Type B pancreatic cell (in vitro differentiated cells): ENCODE measurements at regions not wholly inside any gene's neighbourhood (a gene's known extent, or its start where the extent isn't known, plus 50 kb on each side); places are given as distances from the start of the nearest gene placed in this dataset.
A peak's percentile ranks its signal among the peaks of the same experiment; 100 is the strongest.
"Not testable (repeated sequence)": the region's sequence is repeated elsewhere in the genome, so short reads cannot be mapped to it uniquely, and the experiment has no call there.

ENCODE experiments used
- DNase-seq: peaks from one replicate; pipeline ENCODE4 v3.0.0; 2021; ENCODE audit warnings: mixed read lengths; ENCODE audit not compliant: unreplicated experiment; ENCODE audit errors: extremely low spot score
- H3K27ac Mint-ChIP-seq: 2 replicates; pipeline ENCODE4 v1.8.0; 2021; ENCODE audit warnings: mild to moderate bottlenecking, mixed read lengths
- H3K27me3 Mint-ChIP-seq: 2 replicates; pipeline ENCODE4 v1.8.0; 2021; ENCODE audit warnings: mixed read lengths
- H3K36me3 Mint-ChIP-seq: 2 replicates; pipeline ENCODE4 v1.8.0; 2021; ENCODE audit warnings: mixed read lengths
- H3K4me1 Mint-ChIP-seq: one replicate; pipeline ENCODE4 v1.8.0; 2021; ENCODE audit warnings: mixed read lengths; ENCODE audit not compliant: unreplicated experiment
- H3K4me3 Mint-ChIP-seq: 2 replicates; pipeline ENCODE4 v1.8.0; 2021; ENCODE audit warnings: mild to moderate bottlenecking, mixed read lengths
- H3K9me3 Mint-ChIP-seq: 2 replicates; pipeline ENCODE4 v1.8.0; 2021; ENCODE audit warnings: mixed read lengths
- CTCF ChIP-seq: fragments of 200-600 bp; sonication (generic); conservative IDR thresholded peaks from 2 replicates; pipeline ENCODE4 v1.5.0; 2021; ENCODE audit warnings: antibody characterized with exemption, mild to moderate bottlenecking

GRCh38 chr6:167751579-167752115 is 75.1 kb upstream of the AFDN start:
- H3K27ac Mint-ChIP-seq = no peak overlapping the region
- no peak overlapping the region for H3K4me3 Mint-ChIP-seq
- H3K9me3 Mint-ChIP-seq = no peaks in the 10 kb centered on the region
- no peaks in the 10 kb centered on the region for H3K36me3 Mint-ChIP-seq
- H3K27me3 Mint-ChIP-seq = no peaks in the 10 kb centered on the region
- TF ChIP-seq CTCF = no peak
- DNase-seq = peak; percentile 39
- peaks cover 22% of the 10 kb centered on the region for H3K4me1 Mint-ChIP-seq

- not testable (repeated sequence) for H3K9me3 Mint-ChIP-seq, H3K36me3 Mint-ChIP-seq, H3K27me3 Mint-ChIP-seq, H3K27ac Mint-ChIP-seq, H3K4me3 Mint-ChIP-seq, DNase-seq
- H3K4me1 Mint-ChIP-seq = peaks cover 22% of the 10 kb centered on the region
These were observed 73.4 kb upstream of the AFDN start for GRCh38 chr6:167753281-167753680.

GRCh38 chr6:167754691-167755090 is 72.0 kb upstream of the AFDN start:
- TF ChIP-seq CTCF = no peak
- no peak for DNase-seq
- H3K27ac Mint-ChIP-seq = no peak overlapping the region
- no peak overlapping the region for H3K4me3 Mint-ChIP-seq
- H3K36me3 Mint-ChIP-seq = no peaks in the 10 kb centered on the region
- H3K4me1 Mint-ChIP-seq = peaks cover 18% of the 10 kb centered on the region
- no peaks in the 10 kb centered on the region for H3K9me3 Mint-ChIP-seq
- peaks cover 4% of the 10 kb centered on the region for H3K27me3 Mint-ChIP-seq

GRCh38 chr6:167755461-167755860 is 71.2 kb upstream of the AFDN start:
- Mint-ChIP-seq H3K27ac (no peak overlapping the region), H3K4me1 (peaks cover 17% of the 10 kb centered on the region), H3K4me3 (no peak overlapping the region), H3K27me3 (peaks cover 4% of the 10 kb centered on the region), H3K9me3 (no peaks in the 10 kb centered on the region), H3K36me3 (no peaks in the 10 kb centered on the region)
- DNase-seq = no peak
- TF ChIP-seq CTCF = no peak

GRCh38 chr6:167756597-167756996 is 70.1 kb upstream of the AFDN start:
- DNase-seq = no peak
- H3K27me3 Mint-ChIP-seq = peaks cover 4% of the 10 kb centered on the region
- no peak overlapping the region for H3K27ac Mint-ChIP-seq
- no peaks in the 10 kb centered on the region for H3K9me3 Mint-ChIP-seq
- peaks cover 17% of the 10 kb centered on the region for H3K4me1 Mint-ChIP-seq
- no peaks in the 10 kb centered on the region for H3K36me3 Mint-ChIP-seq
- no peak overlapping the region for H3K4me3 Mint-ChIP-seq
- TF ChIP-seq CTCF = no peak

- H3K4me3 Mint-ChIP-seq = no peak overlapping the region
- H3K9me3 Mint-ChIP-seq = no peaks in the 10 kb centered on the region
- H3K27me3 Mint-ChIP-seq = peaks cover 4% of the 10 kb centered on the region
- TF ChIP-seq CTCF = no peak
- H3K4me1 Mint-ChIP-seq = peaks cover 21% of the 10 kb centered on the region
- DNase-seq = no peak
- no peak overlapping the region for H3K27ac Mint-ChIP-seq
- no peaks in the 10 kb centered on the region for H3K36me3 Mint-ChIP-seq
These were observed 69.5 kb upstream of the AFDN start for GRCh38 chr6:167757249-167757648.
